ENCODE measurements at regions not wholly inside any gene's neighbourhood (a gene's known extent, or its start where the extent isn't known, plus 50 kb on each side); places are given as distances from the start of the nearest gene placed in this dataset.

DNA sequence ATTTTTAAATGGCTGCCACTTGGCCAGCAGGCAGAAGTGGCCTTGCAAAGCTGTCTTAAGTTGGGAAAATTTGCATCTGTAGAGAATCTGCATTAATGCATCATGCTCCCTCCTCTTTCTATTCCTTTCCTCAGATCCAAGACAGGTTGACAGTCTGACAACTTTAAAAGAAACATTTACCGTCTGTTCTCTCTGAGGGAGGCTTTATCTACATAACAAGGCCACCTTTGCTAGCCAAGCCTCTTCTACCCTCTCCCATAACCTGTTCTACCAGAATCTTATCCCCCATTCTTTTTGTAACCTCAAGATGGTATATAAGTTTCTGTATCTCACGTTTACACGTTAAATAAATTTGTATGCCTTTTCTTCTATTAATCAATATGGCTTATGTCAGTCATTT is 271.9 kb downstream of the OSTF1 start:
- TF ChIP-seq, protein P1, sequence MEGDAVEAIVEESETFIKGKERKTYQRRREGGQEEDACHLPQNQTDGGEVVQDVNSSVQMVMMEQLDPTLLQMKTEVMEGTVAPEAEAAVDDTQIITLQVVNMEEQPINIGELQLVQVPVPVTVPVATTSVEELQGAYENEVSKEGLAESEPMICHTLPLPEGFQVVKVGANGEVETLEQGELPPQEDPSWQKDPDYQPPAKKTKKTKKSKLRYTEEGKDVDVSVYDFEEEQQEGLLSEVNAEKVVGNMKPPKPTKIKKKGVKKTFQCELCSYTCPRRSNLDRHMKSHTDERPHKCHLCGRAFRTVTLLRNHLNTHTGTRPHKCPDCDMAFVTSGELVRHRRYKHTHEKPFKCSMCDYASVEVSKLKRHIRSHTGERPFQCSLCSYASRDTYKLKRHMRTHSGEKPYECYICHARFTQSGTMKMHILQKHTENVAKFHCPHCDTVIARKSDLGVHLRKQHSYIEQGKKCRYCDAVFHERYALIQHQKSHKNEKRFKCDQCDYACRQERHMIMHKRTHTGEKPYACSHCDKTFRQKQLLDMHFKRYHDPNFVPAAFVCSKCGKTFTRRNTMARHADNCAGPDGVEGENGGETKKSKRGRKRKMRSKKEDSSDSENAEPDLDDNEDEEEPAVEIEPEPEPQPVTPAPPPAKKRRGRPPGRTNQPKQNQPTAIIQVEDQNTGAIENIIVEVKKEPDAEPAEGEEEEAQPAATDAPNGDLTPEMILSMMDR (IDR thresholded peaks at IDR 0.05) = no peak
- TF ChIP-seq POLR2A (IDR thresholded peaks at IDR 0.05) = no peak

Data from testis (tissue), 2 donors.